ENCODE measurements at regions not wholly inside any gene's neighbourhood (a gene's known extent, or its start where the extent isn't known, plus 50 kb on each side); places are given as distances from the start of the nearest gene placed in this dataset.

DNA sequence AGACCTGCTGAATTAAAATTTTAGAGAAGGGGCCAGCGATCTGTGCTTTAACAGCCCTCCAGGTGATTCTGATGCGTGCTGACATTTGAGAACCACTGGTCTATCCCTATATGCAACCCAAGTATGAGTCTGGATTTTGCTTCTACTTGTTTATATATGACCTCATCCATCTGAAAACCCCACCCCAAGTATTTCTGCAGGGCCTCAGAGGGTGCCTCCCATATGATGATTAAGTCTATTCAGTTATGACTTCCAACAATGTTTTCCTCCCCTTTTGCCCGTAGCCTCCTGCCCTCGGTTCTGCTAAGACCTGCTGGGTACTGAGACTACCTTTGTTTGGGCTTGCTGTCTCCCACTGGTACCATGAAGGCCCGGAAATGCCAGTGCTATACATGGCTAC lies 376.0 kb upstream of the SMARCA2 start:
- H3K36me3 ChIP-seq: no peaks in the 10 kb centered on the region
- H3K4me1 ChIP-seq: no peaks in the 10 kb centered on the region
- no peak overlapping the region for H3K4me3 ChIP-seq
- H3K27me3 ChIP-seq: no peaks in the 10 kb centered on the region
- intact Hi-C loops (cut with DNase I; ENCODE audit: low total_unique reads): no loop called here
- H3K27ac ChIP-seq: no peak overlapping the region
- TF ChIP-seq POLR2AphosphoS5 (IDR thresholded peaks at IDR 0.05): no peak
- no peak for TF ChIP-seq POLR2A (IDR thresholded peaks at IDR 0.05)
- TF ChIP-seq, protein P1, sequence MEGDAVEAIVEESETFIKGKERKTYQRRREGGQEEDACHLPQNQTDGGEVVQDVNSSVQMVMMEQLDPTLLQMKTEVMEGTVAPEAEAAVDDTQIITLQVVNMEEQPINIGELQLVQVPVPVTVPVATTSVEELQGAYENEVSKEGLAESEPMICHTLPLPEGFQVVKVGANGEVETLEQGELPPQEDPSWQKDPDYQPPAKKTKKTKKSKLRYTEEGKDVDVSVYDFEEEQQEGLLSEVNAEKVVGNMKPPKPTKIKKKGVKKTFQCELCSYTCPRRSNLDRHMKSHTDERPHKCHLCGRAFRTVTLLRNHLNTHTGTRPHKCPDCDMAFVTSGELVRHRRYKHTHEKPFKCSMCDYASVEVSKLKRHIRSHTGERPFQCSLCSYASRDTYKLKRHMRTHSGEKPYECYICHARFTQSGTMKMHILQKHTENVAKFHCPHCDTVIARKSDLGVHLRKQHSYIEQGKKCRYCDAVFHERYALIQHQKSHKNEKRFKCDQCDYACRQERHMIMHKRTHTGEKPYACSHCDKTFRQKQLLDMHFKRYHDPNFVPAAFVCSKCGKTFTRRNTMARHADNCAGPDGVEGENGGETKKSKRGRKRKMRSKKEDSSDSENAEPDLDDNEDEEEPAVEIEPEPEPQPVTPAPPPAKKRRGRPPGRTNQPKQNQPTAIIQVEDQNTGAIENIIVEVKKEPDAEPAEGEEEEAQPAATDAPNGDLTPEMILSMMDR (IDR thresholded peaks at IDR 0.05): no peak
- no peaks in the 10 kb centered on the region for H3K9me3 ChIP-seq
- no peak for DNase-seq (ENCODE audit: low spot score in 2 of 2)

DNA sequence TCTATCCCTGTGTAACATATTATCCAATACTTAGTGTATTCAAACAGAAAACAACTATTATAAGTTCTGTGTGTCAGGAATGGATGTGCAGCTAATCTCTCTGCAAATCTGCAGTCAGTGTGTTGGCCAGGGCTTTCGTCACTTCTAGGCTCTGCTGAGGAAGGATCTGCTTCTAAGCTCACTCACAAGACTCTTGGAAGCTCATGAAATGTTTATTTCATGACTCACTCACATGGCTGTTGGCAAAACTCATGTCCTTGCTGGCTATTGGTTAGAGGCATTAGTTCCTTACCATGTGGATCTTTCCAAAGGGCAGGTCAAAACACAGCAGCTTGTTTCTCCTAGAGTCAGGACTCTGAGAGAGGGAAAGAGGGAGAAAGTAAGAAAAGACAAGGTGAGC lies 367.4 kb upstream of the SMARCA2 start:
- no peak for DNase-seq (ENCODE audit: low spot score in 2 of 2)
- Histone ChIP-seq H3K27me3 (no peaks in the 10 kb centered on the region), H3K36me3 (no peaks in the 10 kb centered on the region), H3K4me1 (no peaks in the 10 kb centered on the region), H3K27ac (no peak overlapping the region), H3K9me3 (no peaks in the 10 kb centered on the region), H3K4me3 (no peak overlapping the region)
- intact Hi-C loops (cut with DNase I; ENCODE audit: low total_unique reads): no loop called here
- TF ChIP-seq POLR2A (IDR thresholded peaks at IDR 0.05) (no peak), POLR2AphosphoS5 (IDR thresholded peaks at IDR 0.05) (no peak)
- TF ChIP-seq, protein P1 (IDR thresholded peaks at IDR 0.05): no peak

DNA sequence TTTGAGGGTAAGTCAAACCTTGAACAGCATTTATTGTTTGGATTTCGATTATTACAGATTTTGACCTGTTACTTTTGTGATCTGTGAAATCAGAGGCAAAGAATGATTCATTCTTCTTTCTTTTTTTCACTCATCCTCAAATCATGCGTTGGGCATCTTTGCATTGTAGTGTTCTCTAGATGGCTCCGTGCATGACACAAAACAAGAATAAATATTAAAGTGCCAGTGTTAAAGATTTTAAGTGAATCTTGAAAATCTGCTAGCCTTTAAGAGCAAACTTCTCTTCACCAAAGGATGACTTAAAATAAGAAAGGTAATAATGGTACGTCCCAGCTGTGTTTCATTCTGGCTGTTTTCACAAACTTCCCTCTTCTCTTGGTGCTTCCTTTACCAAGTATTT lies 361.9 kb upstream of the SMARCA2 start:
- H3K4me3 ChIP-seq: no peak overlapping the region
- H3K27ac ChIP-seq: no peak overlapping the region
- H3K9me3 ChIP-seq: no peaks in the 10 kb centered on the region
- no peaks in the 10 kb centered on the region for H3K36me3 ChIP-seq
- DNase-seq (ENCODE audit: low spot score in 2 of 2): no peak
- H3K4me1 ChIP-seq: no peaks in the 10 kb centered on the region
- H3K27me3 ChIP-seq: no peaks in the 10 kb centered on the region
- TF ChIP-seq POLR2AphosphoS5 (IDR thresholded peaks at IDR 0.05) (no peak), POLR2A (IDR thresholded peaks at IDR 0.05) (no peak)
- TF ChIP-seq, protein P1 (IDR thresholded peaks at IDR 0.05): no peak
- intact Hi-C loops (cut with DNase I; ENCODE audit: low total_unique reads): no loop called here

DNA sequence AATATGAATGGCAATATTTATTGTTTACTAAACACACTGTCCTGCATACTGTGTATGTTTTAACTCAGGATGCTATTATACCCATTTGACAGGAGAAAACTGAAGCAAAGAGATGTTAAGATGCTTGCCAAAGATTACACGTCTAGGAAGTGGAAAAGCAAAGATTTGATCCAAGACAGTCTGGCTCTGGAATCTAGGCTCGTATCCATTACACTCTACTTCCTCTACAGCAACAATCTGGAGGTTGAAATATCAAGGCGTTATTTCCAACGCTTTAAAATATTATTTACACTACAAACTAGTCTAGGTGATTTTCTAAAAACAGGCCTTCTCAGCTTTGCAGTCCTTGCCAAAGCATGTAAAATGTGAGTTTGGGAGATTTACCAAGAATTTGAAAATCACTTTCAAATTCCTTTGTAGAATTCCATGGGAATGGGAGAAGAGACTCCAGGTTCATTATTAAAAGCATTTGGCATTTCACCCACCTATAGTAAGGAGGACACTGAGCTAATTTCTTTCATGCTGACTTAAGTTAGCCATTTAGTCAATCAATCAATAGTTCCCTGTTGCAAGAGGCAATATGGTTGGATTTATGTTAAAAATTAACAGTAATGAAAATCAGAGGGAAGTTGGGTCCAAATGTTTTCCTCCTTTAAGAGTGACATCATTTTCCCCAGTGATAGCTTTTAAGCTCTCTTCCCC lies 356.3 kb upstream of the SMARCA2 start:
- Histone ChIP-seq H3K36me3 (no peaks in the 10 kb centered on the region), H3K27me3 (no peaks in the 10 kb centered on the region), H3K27ac (no peak overlapping the region), H3K9me3 (no peaks in the 10 kb centered on the region), H3K4me3 (no peak overlapping the region), H3K4me1 (no peaks in the 10 kb centered on the region)
- DNase-seq (ENCODE audit: low spot score in 2 of 2): no peak
- TF ChIP-seq POLR2AphosphoS5 (IDR thresholded peaks at IDR 0.05) (no peak), POLR2A (IDR thresholded peaks at IDR 0.05) (no peak)
- TF ChIP-seq, protein P1 (IDR thresholded peaks at IDR 0.05): no peak
- intact Hi-C loops (cut with DNase I; ENCODE audit: low total_unique reads): no loop called here

DNA sequence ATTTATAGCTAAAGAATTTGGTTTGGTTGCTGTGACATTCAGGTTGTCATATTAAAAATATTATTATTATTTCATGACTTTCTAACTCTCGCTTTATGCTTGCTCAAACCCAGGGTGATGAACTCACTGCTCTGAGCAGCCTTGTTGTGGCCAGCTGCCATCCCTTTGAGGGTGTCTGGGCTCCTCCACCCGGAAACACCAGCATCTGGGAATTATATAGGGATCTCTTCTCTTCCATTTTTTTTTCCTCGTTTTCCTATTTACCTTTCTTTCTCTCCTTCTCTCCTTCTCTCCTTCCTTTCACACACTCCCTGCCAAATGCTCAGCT lies 355.8 kb upstream of the SMARCA2 start:
- TF ChIP-seq POLR2AphosphoS5 (IDR thresholded peaks at IDR 0.05) (no peak), POLR2A (IDR thresholded peaks at IDR 0.05) (no peak)
- TF ChIP-seq, protein P1 (IDR thresholded peaks at IDR 0.05): no peak
- no peaks in the 10 kb centered on the region for H3K9me3 ChIP-seq
- H3K27ac ChIP-seq: no peak overlapping the region
- DNase-seq (ENCODE audit: low spot score in 2 of 2): no peak
- no peaks in the 10 kb centered on the region for H3K4me1 ChIP-seq
- no peaks in the 10 kb centered on the region for H3K36me3 ChIP-seq
- no peaks in the 10 kb centered on the region for H3K27me3 ChIP-seq
- H3K4me3 ChIP-seq: no peak overlapping the region
- intact Hi-C loops (cut with DNase I; ENCODE audit: low total_unique reads): no loop called here
